ENCODE measurements at regions not wholly inside any gene's neighbourhood (a gene's known extent, or its start where the extent isn't known, plus 50 kb on each side); places are given as distances from the start of the nearest gene placed in this dataset.

DNA sequence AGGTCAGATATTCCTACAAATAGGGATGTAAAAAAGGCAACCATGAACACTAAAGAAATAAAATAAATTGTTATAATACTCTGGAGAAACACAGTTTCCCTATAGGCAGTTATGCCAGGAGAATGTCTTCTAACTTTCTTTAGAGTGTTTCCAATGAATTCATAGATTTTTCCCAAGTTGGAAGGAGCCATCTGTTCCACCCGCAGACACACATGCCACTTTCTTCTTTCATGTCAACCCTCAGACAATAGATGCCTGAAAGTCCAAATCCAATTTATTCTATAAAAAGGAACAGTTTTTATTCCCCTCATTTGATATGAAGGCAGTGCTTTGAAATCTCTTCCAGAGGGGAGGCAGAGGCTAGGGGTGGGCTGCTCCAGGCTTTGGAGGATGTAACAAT is 418.1 kb downstream of the ACTL7B start:
- TF ChIP-seq, protein P1, sequence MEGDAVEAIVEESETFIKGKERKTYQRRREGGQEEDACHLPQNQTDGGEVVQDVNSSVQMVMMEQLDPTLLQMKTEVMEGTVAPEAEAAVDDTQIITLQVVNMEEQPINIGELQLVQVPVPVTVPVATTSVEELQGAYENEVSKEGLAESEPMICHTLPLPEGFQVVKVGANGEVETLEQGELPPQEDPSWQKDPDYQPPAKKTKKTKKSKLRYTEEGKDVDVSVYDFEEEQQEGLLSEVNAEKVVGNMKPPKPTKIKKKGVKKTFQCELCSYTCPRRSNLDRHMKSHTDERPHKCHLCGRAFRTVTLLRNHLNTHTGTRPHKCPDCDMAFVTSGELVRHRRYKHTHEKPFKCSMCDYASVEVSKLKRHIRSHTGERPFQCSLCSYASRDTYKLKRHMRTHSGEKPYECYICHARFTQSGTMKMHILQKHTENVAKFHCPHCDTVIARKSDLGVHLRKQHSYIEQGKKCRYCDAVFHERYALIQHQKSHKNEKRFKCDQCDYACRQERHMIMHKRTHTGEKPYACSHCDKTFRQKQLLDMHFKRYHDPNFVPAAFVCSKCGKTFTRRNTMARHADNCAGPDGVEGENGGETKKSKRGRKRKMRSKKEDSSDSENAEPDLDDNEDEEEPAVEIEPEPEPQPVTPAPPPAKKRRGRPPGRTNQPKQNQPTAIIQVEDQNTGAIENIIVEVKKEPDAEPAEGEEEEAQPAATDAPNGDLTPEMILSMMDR (IDR thresholded peaks at IDR 0.05; ENCODE audit: poor library complexity), result no peak
- TF ChIP-seq EZH2phosphoT487 (IDR thresholded peaks at IDR 0.05; ENCODE audit: low read depth, severe bottlenecking, unreplicated experiment) (no peak), EZH2 (IDR thresholded peaks at IDR 0.05; ENCODE audit: borderline replicate concordance) (no peak)
